ENCODE measurements at regions not wholly inside any gene's neighbourhood (a gene's known extent, or its start where the extent isn't known, plus 50 kb on each side); places are given as distances from the start of the nearest gene placed in this dataset.

DNA sequence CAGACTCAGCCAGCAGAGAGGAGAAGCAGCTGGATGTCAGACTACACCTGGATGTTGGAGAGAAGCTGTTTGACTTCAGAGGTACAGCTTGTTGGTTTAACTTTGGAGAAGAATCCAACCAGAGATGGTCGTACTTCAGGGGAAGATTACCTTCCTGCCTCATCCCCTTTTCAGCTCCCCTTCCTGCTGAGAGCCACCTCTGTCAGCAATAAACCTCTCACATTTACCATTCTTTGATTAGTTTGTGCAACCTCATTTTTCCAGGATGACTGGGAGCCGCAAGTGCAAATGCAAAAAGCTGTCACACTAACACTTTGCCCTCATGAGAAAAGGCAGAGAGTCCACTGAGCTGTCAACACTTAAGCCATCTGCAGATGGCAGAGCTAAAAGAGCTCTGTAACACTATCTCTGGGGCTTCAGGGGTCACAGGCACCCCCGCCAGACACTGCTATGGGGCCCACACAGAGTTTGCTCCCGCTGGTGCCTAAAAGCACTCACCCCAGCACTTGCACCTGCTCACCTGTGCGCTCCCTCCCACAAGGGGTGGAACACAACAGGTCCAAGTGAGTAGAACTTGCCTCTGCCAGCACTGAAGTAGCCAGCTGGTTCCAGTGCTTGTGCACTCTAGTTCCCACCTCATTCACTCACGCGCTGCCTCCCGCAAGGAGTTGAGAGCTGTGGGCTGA is 391.7 kb downstream of the METTL4 start:
- DNase-seq (no peak), ATAC-seq (no peak)
- Histone ChIP-seq H3K4me3 (no peak overlapping the region), H3K27me3 (ENCODE audit: low read depth) (no peaks in the 10 kb centered on the region), H3K9me3 (no peaks in the 10 kb centered on the region), H3K27ac (no peak overlapping the region), H3K36me3 (no peaks in the 10 kb centered on the region), H3K4me1 (no peaks in the 10 kb centered on the region)
- TF ChIP-seq, protein P1, sequence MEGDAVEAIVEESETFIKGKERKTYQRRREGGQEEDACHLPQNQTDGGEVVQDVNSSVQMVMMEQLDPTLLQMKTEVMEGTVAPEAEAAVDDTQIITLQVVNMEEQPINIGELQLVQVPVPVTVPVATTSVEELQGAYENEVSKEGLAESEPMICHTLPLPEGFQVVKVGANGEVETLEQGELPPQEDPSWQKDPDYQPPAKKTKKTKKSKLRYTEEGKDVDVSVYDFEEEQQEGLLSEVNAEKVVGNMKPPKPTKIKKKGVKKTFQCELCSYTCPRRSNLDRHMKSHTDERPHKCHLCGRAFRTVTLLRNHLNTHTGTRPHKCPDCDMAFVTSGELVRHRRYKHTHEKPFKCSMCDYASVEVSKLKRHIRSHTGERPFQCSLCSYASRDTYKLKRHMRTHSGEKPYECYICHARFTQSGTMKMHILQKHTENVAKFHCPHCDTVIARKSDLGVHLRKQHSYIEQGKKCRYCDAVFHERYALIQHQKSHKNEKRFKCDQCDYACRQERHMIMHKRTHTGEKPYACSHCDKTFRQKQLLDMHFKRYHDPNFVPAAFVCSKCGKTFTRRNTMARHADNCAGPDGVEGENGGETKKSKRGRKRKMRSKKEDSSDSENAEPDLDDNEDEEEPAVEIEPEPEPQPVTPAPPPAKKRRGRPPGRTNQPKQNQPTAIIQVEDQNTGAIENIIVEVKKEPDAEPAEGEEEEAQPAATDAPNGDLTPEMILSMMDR (IDR thresholded peaks at IDR 0.05) = no peak
- intact Hi-C loops (cut with DNase I) = no loop called here

DNA sequence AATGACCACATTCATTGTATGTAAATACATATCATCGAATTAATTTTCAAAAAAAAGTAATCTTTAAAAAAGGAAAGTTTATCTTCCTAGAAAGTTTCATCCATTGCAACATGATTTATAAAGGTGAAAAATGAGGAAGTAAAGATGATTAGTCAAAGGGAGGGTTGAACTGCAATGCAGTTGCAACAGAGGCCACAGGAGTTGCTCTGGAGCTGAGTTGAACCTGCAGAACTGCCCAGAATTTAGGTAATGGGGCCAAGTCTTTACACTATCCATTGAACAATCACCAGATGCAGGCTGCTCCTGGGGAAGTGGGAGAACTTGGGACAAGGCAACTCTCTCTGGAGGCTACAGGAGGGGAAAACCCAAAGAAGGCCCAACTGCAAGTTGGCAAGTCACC is 390.7 kb downstream of the METTL4 start:
- no peaks in the 10 kb centered on the region for H3K27me3 ChIP-seq (ENCODE audit: low read depth)
- no peak overlapping the region for H3K27ac ChIP-seq
- no peaks in the 10 kb centered on the region for H3K36me3 ChIP-seq
- H3K4me3 ChIP-seq = no peak overlapping the region
- intact Hi-C loops (cut with DNase I) = no loop called here
- ATAC-seq (no peak), DNase-seq (no peak)
- no peaks in the 10 kb centered on the region for H3K4me1 ChIP-seq
- H3K9me3 ChIP-seq = no peaks in the 10 kb centered on the region
- TF ChIP-seq, protein P1 (IDR thresholded peaks at IDR 0.05) = no peak

DNA sequence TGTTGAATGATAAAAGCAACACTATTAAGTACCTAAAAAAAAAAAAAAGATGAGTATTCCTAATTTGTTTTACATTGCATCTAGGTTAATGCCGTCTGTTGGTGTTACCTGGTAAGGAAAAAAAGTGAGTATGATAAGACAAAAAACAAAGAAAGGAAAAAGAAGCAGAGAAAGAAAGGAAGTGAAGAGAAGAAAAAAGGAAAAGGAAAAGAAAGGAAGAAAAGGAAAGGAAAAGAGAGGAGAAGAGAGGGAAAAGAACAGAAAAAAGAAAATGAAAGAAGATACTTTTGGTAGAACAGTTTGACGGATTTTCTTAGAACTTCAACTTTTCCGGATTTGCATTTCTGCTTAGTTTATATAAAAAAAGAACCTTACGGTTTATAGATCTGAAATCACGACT is 387.9 kb downstream of the METTL4 start:
- intact Hi-C loops (cut with DNase I) = no loop called here
- TF ChIP-seq, protein P1 (IDR thresholded peaks at IDR 0.05) = no peak
- ATAC-seq (no peak), DNase-seq (no peak)
- Histone ChIP-seq H3K36me3 (no peaks in the 10 kb centered on the region), H3K9me3 (no peaks in the 10 kb centered on the region), H3K27ac (no peak overlapping the region), H3K27me3 (ENCODE audit: low read depth) (no peaks in the 10 kb centered on the region), H3K4me3 (no peak overlapping the region), H3K4me1 (no peaks in the 10 kb centered on the region)

DNA sequence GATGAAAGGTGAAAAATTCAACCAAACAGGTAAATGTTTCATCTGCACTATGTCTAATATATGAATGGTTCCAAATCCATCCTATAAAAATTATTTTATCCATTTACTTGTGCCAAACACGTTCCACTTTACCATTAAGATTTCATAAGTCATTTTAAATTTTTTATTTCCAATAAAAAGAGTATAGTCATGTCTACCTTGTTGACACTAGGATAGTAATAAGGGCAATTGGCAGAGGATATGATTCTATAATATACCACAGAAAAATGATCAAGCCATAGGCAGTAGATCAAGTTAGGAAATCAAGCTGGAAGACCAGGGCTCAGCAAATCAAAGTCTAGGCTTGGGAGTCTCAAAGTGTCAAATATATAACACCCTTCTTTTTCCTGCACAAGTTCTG is 384.3 kb downstream of the METTL4 start:
- no peaks in the 10 kb centered on the region for H3K36me3 ChIP-seq
- H3K27me3 ChIP-seq (ENCODE audit: low read depth) = peaks cover 6% of the 10 kb centered on the region
- intact Hi-C loops (cut with DNase I) = no loop called here
- H3K4me3 ChIP-seq = no peak overlapping the region
- H3K9me3 ChIP-seq = no peaks in the 10 kb centered on the region
- no peaks in the 10 kb centered on the region for H3K4me1 ChIP-seq
- H3K27ac ChIP-seq = no peak overlapping the region
- DNase-seq = no peak
- TF ChIP-seq, protein P1 (IDR thresholded peaks at IDR 0.05) = no peak
- no peak for ATAC-seq

DNA sequence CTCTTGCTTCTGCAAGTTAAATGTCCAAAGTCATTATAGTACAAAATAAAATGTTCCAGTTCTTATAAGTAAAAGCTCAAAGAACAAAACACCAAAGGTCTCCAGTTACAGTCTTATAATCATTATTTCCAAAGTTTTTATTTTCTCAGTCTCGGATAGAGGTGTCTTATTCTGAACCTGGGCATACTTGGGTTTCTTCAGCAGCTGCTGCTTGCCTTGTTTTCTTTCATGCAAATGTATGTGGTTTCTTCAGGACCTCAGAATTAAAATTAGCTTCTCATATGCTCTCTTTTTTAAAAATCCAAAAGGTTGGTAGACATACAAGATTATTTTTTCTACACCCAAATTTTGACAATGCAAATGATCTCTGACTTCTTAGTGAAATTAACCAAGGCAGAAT is 383.0 kb downstream of the METTL4 start:
- ATAC-seq = no peak
- Histone ChIP-seq H3K27ac (no peak overlapping the region), H3K4me3 (no peak overlapping the region), H3K36me3 (no peaks in the 10 kb centered on the region), H3K4me1 (no peaks in the 10 kb centered on the region), H3K9me3 (peaks cover 4% of the 10 kb centered on the region), H3K27me3 (ENCODE audit: low read depth) (peaks cover 6% of the 10 kb centered on the region)
- TF ChIP-seq, protein P1 (IDR thresholded peaks at IDR 0.05) = no peak
- intact Hi-C loops (cut with DNase I) = no loop called here
- DNase-seq = no peak
